Renal cortex interstitium (tissue), 11 donors: ENCODE measurements at regions not wholly inside any gene's neighbourhood (a gene's known extent, or its start where the extent isn't known, plus 50 kb on each side); places are given as distances from the start of the nearest gene placed in this dataset.
"Not testable (repeated sequence)": the region's sequence is repeated elsewhere in the genome, so short reads cannot be mapped to it uniquely, and the experiment has no call there.

ENCODE experiments used
- DNase-seq, 11 donors: peaks; one replicate each; pipeline ENCODE4 v3.0.0-alpha.2; 2013; ENCODE audit warnings: low read depth in 9 of 11, low spot score in 4 of 11; ENCODE audit errors: extremely low read depth in 1 of 11

DNA sequence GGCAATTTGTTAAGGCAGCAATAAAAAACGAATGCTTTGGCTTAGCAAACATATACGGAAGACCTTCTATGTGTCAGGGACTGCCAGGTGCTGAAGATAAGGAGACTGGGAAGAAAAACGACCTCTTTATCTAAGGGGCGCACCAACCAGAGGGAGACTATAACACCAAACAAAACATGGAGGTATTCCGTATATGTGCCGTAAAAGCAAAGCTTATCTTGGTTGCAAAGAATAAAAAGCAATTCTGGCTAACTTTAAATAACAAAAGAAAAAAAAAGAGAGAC is 167.1 kb upstream of the KCNJ15 start:
- DNase-seq: no peak

DNA sequence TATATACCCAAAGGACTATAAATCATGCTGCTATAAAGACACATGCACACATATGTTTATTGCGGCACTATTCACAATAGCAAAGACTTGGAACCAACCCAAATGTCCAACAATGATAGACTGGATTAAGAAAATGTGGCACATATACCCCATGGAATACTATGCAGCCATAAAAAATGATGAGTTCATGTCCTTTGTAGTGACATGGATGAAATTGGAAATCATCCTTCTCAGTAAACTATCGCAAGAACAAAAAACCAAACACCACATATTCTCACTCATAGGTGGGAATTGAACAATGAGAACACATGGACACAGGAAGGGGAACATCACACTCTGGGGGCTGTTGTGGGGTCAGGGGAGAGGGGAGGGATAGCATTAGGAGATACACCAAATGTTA is 165.7 kb upstream of the KCNJ15 start:
- DNase-seq: not testable (repeated sequence)

DNA sequence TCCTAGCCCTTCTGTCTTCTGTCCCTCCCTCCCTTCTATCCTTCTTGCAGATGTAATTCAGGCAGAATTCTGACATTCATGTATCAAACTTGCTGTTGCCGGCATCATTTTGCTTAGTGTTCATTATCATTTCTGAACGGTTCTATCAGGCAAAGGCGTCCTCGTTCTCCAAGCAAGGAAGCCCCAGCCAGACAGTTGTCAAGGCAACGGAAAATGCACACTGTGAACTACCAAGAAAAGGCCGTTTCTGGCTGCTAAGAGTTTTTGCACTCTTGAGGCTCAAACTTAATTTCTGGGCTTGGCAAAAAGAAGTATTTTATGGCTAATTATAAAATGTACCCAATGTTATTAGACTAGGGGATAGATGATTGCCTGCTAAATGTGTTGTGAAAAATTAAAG is 164.7 kb upstream of the KCNJ15 start:
- peak in 1 of 11 donors; percentile 2 for DNase-seq

DNA sequence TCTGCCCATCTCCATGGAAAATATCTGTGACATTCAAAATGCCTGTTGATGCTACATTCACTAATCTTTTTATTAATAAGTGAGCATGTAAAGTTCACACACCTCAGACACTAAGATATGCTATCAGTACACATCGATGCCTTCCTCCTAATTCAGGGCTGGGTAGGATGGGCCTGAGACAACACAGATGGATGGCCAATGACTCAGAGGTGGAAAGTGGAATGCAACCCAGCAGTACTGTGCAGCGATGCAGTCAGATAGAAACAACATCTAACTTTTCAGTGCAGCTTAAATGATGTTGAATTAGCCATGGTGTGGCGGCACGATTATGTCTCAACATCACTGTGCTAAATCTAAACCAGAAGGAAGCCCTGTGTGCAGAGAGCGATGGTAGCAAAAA is 161.6 kb upstream of the KCNJ15 start:
- DNase-seq: no peak

DNA sequence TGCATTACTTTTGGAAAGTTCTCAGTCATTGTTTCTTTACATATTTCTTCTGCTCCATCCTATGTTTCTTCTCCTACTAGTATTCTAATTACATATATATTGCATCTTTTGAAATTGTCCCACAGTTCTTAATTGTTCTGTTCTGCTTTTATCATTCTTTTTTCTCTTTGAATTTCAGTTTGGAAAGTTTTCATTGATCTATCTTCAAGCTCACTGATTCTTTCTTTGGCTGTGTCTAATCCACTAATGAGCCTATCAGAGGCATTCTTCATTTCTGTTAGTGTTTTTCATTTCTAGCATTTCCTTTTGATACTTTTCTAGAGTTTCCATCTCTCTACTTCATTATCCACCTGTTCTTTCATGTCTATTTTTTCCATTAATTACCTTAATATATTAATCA is 159.0 kb upstream of the KCNJ15 start:
- DNase-seq: no peak

DNA sequence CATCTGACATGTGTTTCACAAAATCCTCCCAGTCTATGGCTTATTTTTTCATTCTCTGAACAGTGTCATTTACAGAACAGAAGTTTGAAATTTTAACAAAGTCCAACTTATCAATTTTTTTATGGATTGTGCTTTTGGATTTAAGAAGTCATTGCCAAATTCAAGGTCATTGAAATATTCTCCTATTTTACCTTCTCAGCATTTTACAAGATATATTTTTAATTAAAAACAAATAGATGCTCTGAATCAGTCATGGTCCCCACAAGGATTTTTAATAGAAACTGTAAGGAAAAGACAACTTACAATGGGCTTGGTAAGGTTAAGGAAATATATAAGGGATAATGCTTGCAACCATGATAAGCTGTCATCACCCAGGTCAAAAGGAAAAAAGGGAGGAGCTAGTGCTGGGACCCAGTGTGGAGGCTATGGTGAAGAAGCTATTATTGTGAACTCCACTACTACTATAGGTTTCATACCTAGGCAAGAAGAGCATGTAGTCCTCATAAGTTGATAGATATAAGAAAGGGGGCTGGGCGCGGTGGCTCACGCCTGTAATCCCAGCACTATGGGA is 144.5 kb upstream of the KCNJ15 start:
- DNase-seq: no peak

DNA sequence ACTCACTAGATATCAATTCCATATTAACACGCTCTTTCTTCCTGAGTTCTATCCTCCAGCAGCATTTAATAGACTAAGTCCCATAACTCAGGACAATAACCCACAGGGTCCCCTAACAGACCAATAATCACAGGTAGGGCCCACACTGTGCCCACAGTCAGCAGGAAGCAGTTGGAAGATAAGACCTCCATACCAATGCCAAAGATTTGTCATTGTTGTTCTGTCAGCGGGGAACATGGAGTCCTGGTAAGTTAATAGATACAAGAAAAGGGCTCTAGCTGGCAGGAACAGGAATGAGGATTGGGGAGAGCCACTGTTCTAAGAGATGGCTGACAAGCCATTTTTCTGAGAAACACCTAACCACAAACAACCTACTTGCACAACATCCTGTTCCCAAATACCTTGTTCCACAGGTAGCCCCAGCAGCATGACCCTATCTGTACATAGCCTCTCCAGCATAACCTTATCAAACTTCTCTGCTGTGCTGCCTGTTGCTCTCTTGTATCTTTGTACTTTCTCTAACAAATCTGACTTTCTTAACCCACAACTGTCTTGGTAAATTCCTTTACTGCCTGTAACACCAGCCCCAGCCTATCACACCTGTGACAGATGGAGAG is 142.0 kb upstream of the KCNJ15 start:
- no peak for DNase-seq

DNA sequence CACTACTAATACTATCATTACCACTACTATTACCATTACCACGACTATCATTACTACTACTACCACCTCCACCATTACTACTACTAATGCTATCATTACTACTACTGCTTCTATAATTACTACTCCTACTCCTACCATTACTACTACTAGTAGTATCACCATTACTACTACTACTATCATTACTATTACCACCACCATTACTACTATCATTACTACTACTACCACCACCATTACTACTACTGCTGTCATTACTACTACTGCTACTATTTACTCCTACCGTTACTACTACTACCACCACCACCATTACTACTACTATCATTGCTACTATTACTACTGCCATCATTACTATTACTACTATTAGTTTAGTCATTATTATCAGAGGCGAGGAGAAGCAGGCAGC is 140.9 kb upstream of the KCNJ15 start:
- DNase-seq: no peak

DNA sequence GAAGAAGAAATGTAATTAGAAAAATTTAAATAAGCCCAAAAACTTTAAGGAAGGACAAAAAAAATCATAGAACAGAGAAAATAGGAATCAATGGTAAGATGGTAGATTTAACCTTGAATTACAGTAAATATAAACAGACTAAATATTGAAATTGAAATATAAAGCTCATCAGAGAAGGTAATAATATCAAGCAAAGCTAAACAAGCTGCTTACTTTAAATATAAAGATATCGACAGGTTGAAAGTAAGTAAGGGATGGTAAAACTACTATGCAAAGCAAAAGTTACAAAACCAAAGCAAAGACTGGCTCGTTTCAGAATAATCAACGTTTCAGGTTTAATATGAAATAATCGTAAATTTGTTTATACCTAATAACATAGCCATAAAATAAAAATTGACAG is 137.0 kb upstream of the KCNJ15 start:
- DNase-seq: no peak

DNA sequence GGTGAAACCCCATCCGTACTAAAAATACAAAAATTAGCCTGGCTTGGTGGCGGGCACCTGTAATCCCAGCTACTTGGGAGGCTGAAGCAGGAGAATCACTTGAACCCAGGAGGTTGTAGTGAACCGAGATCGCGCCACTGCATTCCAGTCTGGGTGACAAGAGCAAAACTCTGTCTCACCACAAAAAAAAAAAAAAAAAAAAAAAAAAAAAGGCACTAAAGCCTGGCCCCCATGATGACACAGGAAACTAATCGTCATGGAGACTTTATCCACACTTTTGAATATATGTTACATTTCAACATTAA is 136.2 kb upstream of the KCNJ15 start:
- DNase-seq: not testable (repeated sequence)

DNA sequence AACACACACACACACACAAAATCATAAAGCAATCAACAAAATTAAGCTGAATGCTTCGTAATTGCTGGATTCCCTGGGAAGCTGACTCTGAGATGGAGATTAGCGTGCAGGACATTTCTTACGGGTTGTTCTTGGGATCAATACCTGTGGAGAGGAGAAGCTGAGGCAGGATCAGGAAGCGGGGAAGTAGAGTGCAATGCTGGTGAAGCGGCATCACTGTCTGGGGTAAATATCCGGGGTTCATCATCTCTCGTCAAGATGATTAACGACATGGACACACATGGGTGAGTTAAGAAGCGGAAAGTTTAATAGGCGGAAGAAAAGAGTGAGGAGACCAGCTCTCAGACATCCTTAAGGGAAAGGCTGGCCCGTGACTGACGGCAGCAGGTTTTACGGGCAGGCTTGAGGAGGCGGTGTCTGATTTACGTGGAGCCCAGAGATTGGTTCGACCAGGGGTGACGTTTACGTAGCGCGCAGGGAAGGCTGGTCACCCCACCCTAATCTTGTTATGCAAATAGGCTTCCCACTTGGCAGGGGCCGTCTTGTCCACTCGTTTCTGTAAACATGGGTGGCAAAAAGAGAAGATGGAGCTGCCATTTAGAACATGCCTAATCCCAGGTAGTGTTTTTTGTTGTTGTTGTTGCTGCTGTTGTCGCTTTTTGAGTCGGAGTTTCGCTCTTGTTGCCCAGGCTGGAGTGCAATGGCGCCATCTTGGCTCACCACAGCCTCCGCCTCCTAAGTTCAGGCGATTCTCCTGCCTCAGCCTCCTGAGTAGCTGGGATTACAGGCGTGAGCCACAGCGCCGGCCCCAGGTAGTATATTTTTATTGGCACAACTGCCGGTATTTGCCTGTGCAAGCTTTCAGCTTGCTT is 135.6 kb upstream of the KCNJ15 start:
- DNase-seq: peak in 1 of 11 donors; percentile 5

DNA sequence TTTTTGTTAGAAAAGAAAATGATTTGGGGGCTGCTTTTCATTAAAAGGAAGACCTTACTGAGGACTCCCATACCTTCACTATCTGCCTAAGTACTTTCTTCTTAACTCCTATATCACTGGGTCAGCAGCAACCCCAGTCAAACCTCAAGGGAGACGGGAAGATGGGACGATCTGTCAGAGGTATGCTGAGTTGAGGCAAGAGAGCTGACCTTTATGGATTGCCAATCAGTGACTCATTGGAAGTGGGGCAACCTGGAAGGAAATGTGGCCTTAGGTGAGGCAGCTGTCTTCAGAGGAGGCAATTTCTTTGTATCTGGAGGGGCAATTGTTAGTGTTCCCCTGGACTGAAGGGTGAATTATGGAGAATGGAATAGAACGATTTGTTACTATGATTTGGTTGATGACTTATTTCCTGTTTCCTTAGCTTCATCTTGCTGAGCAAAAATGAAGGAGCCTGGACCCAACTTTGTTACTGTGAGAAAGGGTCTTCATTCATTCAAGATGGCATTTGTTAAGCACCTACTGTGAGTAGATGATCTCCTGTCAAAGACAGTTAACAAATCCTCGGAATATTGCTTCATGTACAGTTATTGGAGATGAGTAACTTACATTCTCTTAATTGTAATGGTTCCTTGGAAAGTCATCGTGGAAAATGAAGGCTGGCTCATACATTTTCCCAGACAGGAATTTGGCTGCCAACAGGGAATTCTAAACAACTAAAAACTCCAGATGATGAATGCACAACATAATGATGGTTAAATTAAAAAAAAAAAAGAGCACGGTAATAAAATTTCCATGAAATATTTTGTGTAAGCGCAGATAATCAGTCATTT is 134.7 kb upstream of the KCNJ15 start:
- no peak for DNase-seq

DNA sequence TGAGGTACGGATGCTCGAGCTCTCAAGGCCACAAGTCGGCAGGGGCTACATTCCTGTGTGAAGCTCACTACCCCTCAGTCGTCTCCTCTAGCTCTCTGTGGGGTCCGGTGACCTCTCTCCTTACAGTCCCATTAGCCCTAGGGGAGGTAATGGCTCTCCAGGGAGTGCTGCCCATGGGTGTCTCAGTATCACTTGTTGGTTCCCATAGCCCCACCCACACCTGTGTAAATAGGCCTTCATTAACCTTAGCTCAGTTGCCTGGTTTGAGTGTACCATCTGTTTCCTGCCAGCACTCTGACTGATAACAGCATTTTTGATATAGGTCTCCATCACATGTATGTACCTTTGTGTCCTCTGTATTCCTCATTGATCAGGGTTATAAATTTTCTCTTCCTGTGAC is 133.2 kb upstream of the KCNJ15 start:
- DNase-seq: no peak

DNA sequence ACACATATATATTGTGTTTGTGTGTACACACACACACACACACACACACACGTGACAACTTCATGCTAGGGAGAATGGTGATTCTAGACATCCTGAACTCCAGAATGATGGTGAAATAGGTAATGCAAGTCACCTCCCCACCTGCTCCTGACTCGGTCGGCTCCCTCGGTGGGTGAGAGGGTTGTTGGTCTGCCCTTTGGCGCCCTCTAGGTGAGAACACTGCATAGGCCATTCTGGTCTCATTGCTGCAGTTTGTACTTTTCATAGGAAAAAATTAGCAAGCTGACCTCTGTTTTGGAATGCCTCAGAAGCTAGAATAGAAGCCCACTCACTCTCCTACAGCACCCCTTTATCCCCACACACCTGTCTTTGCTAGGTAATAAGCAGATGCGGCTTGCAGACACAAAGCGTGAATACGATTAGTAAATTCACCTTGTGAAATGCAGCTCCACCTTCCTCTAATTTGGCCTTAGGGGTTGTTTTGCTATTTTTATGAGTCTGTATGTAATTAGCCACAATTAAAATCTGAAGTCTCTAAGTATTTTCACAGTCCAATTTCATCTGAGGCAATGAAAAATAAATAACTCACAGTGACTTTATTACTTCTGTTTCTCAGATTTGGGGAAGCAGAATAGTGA is 130.0 kb upstream of the KCNJ15 start:
- DNase-seq: peak in 7 of 11 donors; percentile 28 to 56 (median 50)

DNA sequence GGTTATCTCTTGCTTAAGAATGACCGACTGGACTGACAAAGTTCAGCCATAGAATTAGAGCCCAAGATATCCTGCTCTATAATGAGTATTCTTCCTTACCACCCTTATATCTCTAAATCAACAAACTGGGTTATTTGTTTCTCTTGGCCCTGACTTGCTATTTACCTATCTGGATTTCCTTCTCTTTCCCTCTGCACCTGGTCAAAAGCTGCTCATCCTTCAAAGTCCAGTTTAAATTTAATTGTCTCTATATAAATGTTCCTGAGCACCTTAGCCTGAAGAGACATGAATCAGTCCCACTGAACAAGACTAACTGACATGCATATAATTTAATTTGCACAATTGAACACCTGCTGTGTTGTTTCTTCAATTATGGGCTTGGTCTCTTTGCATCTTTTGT is 127.1 kb upstream of the KCNJ15 start:
- DNase-seq: no peak

DNA sequence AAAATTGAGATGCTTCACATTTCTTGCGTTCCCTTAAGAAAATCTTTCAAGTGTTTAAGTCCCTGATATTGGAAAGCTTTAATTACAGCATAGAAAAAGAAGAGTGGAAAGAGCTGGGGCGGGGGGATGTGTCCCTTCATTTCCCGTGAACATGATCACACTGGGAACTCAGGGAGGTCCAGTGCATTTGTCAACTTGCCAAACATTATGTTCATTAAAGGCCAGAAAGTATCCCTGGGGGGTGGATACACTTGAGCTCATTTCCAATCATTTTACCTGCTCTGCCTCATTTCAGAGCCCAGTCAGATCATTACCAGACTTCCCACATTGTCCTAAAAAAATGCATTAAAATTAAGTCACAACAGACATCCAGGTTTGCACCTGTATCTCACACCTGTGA is 123.6 kb upstream of the KCNJ15 start:
- no peak for DNase-seq

DNA sequence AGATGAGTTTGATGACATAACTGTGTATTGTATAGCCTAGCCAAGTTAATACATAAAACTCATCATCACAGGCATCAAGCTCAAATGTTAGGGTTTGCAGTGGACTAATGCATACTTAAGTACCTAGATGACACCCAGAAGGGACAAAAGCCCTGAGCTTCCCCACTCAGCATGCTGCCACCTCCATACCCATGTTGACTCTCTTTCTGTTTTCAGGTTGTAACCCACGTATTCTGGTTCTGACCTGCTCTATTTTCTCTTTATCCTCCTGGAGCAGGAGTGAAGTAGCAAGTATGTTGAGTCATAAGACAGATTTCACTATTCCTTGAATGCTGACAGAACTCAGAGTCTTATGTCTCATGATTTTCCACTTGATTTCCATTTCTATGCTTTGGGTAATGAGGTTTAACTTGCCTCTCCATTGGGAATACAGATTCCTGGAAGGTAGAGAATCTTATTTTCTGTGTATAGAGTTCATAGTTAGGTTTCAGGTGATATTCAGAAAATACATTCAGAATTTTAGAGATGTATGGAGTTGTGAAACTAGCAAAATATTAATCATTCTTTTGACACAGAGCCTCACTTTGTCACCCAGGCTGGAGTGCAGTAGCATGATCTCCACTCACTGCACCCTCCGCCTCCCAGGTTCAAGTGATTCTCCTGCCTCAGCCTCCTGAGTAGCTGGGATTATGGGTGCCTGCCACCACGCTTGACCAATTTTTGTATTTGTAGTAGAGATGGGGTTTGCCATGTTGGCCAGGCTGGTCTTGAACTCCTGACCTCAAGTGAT is 122.5 kb upstream of the KCNJ15 start:
- DNase-seq: no peak

DNA sequence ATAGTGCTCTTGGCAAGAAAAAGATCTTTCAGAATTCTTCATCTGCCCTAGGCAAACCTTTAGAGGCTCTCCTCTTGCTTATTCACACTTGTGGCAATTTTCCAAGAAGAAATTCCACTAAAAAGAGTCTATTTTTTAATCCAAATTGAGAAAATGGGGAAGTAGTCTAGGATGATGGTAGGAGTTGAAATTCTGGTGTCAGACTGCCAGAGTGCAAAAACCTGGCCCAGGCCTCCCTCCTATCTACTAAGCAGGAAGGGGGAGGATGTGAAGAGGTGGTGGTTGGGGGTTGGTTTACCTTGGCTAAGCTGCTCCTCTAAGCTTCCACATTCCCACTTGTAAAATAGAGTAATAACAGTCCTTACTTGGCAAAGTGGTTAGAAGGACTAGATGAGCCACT is 120.6 kb upstream of the KCNJ15 start:
- no peak for DNase-seq
